H1 (cell line): ENCODE measurements at regions not wholly inside any gene's neighbourhood (a gene's known extent, or its start where the extent isn't known, plus 50 kb on each side); places are given as distances from the start of the nearest gene placed in this dataset.

Source experiments
- CTCF ChIA-PET: fragments of 300-600 bp; sonication (Branson Sonifier 250); formaldehyde crosslinking; loops from one replicate; lab custom pipeline; 2021; ENCODE audit not compliant: partially characterized antibody; lab: Charles Lee
- POLR2A ChIA-PET: fragments of 300-600 bp; sonication (Branson Sonifier 250); formaldehyde crosslinking; loops from one replicate; lab custom pipeline; 2021; ENCODE audit warnings: inconsistent platforms; ENCODE audit not compliant: partially characterized antibody; lab: Charles Lee
- DNase-seq, 2 experiments: peaks; one replicate each; pipeline versions ENCODE4 v3.0.0 to v3.0.0-alpha.2; 2010 to 2022; ENCODE audit warnings: low spot score in 2 of 2, low read depth in 1 of 2, mixed read lengths in 1 of 2
- FAIRE-seq: peaks from 2 replicates; lab custom pipeline; 2011; peaks lifted over from hg19 to GRCh38; lab: Jason Lieb, UNC
- H2AFZ ChIP-seq: 2 replicates; pipeline ENCODE4 v1.8.1; 2012; ENCODE audit warnings: low read length, inconsistent platforms
- H2AK5ac ChIP-seq: 2 replicates; pipeline ENCODE4 v1.6.1; 2013; ENCODE audit warnings: low read depth, low read length
- H2BK120ac ChIP-seq: replicated peaks from 2 replicates; pipeline ENCODE3; 2013; ENCODE audit warnings: low read depth, low read length, inconsistent platforms
- H2BK12ac ChIP-seq: 2 replicates; pipeline ENCODE4 v1.6.1; 2013; ENCODE audit warnings: low read depth, low read length
- H2BK15ac ChIP-seq: 2 replicates; pipeline ENCODE4 v1.6.1; 2013; ENCODE audit warnings: low read length
- H2BK20ac ChIP-seq: 2 replicates; pipeline ENCODE4 v1.6.1; 2013; ENCODE audit warnings: low read length
- H2BK5ac ChIP-seq: 2 replicates; pipeline ENCODE4 v1.6.1; 2013; ENCODE audit warnings: low read depth, low read length
- H3K14ac ChIP-seq: 2 replicates; pipeline ENCODE4 v1.6.1; 2013; ENCODE audit warnings: inconsistent platforms; ENCODE audit not compliant: insufficient read length
- H3K18ac ChIP-seq: 2 replicates; pipeline ENCODE4 v1.6.1; 2013; ENCODE audit warnings: low read length; ENCODE audit errors: extremely low read depth
- H3K23ac ChIP-seq: 2 replicates; pipeline ENCODE4 v1.6.1; 2013; ENCODE audit warnings: inconsistent platforms; ENCODE audit not compliant: insufficient read length
- H3K23me2 ChIP-seq: 2 replicates; pipeline ENCODE4 v1.6.1; 2013; ENCODE audit warnings: low read depth, low read length
- H3K27ac ChIP-seq: 2 replicates; pipeline ENCODE4 v1.6.1; 2011; ENCODE audit warnings: low read depth, low read length, inconsistent platforms
- H3K27me3 ChIP-seq, 4 experiments: replicated peaks in 1 of 4; 1 replicate in 1 of 4; 2 replicates in 3 of 4; pipeline versions ENCODE4 v1.6.1 to v1.8.1; 2011 to 2013; ENCODE audit warnings: low read length in 3 of 4, mild to moderate bottlenecking in 3 of 4, inconsistent platforms in 2 of 4, mixed read lengths in 2 of 4, moderate library complexity in 1 of 4; ENCODE audit not compliant: control insufficient read depth in 3 of 4, insufficient read depth in 3 of 4; ENCODE audit errors: extremely low read depth in 1 of 4
- H3K36me3 ChIP-seq, 4 experiments: 2 replicates each; pipeline versions ENCODE4 v1.6.1 to v1.8.1; 2011 to 2013; ENCODE audit warnings: mild to moderate bottlenecking in 4 of 4, low read length in 3 of 4, moderate library complexity in 2 of 4, control low read depth in 1 of 4, inconsistent platforms in 1 of 4; ENCODE audit not compliant: insufficient read depth in 4 of 4, control insufficient read depth in 2 of 4
- H3K4ac ChIP-seq: replicated peaks from 2 replicates; pipeline ENCODE3; 2013; ENCODE audit warnings: low read length, low read depth, mixed read lengths, inconsistent platforms; ENCODE audit not compliant: insufficient read length
- H3K4me1 ChIP-seq, 4 experiments: replicated peaks in 1 of 4; 1 replicate in 1 of 4; 2 replicates in 3 of 4; pipeline versions ENCODE4 v1.6.1 to v1.8.1; 2011 to 2013; ENCODE audit warnings: low read length in 3 of 4, inconsistent platforms in 2 of 4, mixed read lengths in 1 of 4; ENCODE audit not compliant: insufficient read depth in 4 of 4, control insufficient read depth in 3 of 4
- H3K4me2 ChIP-seq, 2 experiments: 2 replicates each; pipeline versions ENCODE4 v1.6.1 to v1.8.1; 2011 to 2013; ENCODE audit warnings: low read depth in 2 of 2, low read length in 2 of 2, control low read depth in 1 of 2, inconsistent platforms in 1 of 2, mild to moderate bottlenecking in 1 of 2; ENCODE audit not compliant: insufficient read depth in 1 of 2
- H3K4me3 ChIP-seq, 4 experiments: fragments of 200-600, 300-600 bp in 1 of 4; sonication (generic), shearing (Covaris generic), sonication (Bioruptor Twin) in 1 of 4; 2 replicates each; pipeline versions ENCODE4 v1.5.1 to v1.8.1; 2011 to 2016; ENCODE audit warnings: low read length in 4 of 4, low read depth in 3 of 4, control low read depth in 2 of 4, inconsistent platforms in 2 of 4, mild to moderate bottlenecking in 2 of 4, mixed read lengths in 1 of 4, moderate library complexity in 1 of 4; ENCODE audit not compliant: insufficient read depth in 2 of 4; ENCODE audit errors: extremely low read depth in 1 of 4
- H3K56ac ChIP-seq: replicated peaks from 2 replicates; pipeline ENCODE3; 2013; ENCODE audit warnings: low read depth, mild to moderate bottlenecking, mixed read lengths, low read length, inconsistent platforms; ENCODE audit not compliant: insufficient read length
- H3K79me1 ChIP-seq: 2 replicates; pipeline ENCODE4 v1.6.1; 2013; ENCODE audit warnings: low read depth, low read length, control low read depth
- H3K79me2 ChIP-seq, 2 experiments: 2 replicates each; pipeline versions ENCODE4 v1.6.1 to v1.8.1; 2012 to 2013; ENCODE audit warnings: low read length in 2 of 2, mild to moderate bottlenecking in 2 of 2, inconsistent platforms in 1 of 2; ENCODE audit not compliant: insufficient read depth in 2 of 2, control insufficient read depth in 1 of 2
- H3K9ac ChIP-seq, 4 experiments: replicated peaks in 1 of 4; 1 replicate in 1 of 4; 2 replicates in 3 of 4; pipeline versions ENCODE4 v1.6.1 to v1.8.1; 2011 to 2013; ENCODE audit warnings: low read depth in 3 of 4, low read length in 3 of 4, control low read depth in 2 of 4, mild to moderate bottlenecking in 2 of 4, moderate library complexity in 2 of 4, inconsistent platforms in 1 of 4; ENCODE audit errors: extremely low read depth in 1 of 4
- H3K9me3 ChIP-seq, 2 experiments: 2 replicates each; pipeline versions ENCODE4 v1.6.1 to v1.8.1; 2012 to 2013; ENCODE audit warnings: mild to moderate bottlenecking in 2 of 2, moderate library complexity in 2 of 2, control low read depth in 1 of 2, inconsistent platforms in 1 of 2, low read depth in 1 of 2, low read length in 1 of 2, mixed read lengths in 1 of 2; ENCODE audit not compliant: insufficient read depth in 2 of 2
- H4K20me1 ChIP-seq, 2 experiments: replicated peaks in 1 of 2; 2 replicates each; pipeline versions ENCODE3 to v1.8.1; 2011 to 2013; ENCODE audit warnings: inconsistent platforms in 2 of 2, low read length in 2 of 2, mild to moderate bottlenecking in 1 of 2; ENCODE audit not compliant: insufficient read depth in 2 of 2, control insufficient read depth in 1 of 2
- H4K5ac ChIP-seq: 2 replicates; pipeline ENCODE4 v1.6.1; 2013; ENCODE audit warnings: low read length, low read depth, mixed read lengths, inconsistent platforms; ENCODE audit not compliant: insufficient read length
- H4K8ac ChIP-seq: 2 replicates; pipeline ENCODE4 v1.8.0; 2013; ENCODE audit warnings: mild to moderate bottlenecking, moderate library complexity, low read length, inconsistent platforms; ENCODE audit not compliant: insufficient read depth; ENCODE audit errors: extremely low read depth
- H4K91ac ChIP-seq: replicated peaks from 2 replicates; pipeline ENCODE3; 2013; ENCODE audit warnings: low read length, mixed read lengths, inconsistent platforms; ENCODE audit not compliant: insufficient read length
- GTF2F1 ChIP-seq: IDR thresholded peaks from 2 replicates; pipeline ENCODE4 v1.6.1; 2012; ENCODE audit warnings: low read depth, low read length, improper control_type of control experiment, borderline replicate concordance
- HDAC6 ChIP-seq: IDR thresholded peaks from one replicate; pipeline ENCODE4 v1.7.1; 2012; ENCODE audit warnings: low read depth, mild to moderate bottlenecking, inconsistent platforms, low read length, moderate library complexity
- KDM5A ChIP-seq: fragments of 200-600 bp; IDR thresholded peaks from 2 replicates; pipeline ENCODE4 v1.7.1; 2012; ENCODE audit warnings: mild to moderate bottlenecking, low read length, inconsistent platforms, mixed read lengths
- MAX ChIP-seq: IDR thresholded peaks from 2 replicates; pipeline ENCODE4 v1.6.1; 2012; ENCODE audit warnings: inconsistent platforms
- NRF1 ChIP-seq: IDR thresholded peaks from 2 replicates; pipeline ENCODE4 v1.6.1; 2011; ENCODE audit warnings: mild to moderate bottlenecking, low read depth, low read length, improper control_type of control experiment
- SIRT6 ChIP-seq: IDR thresholded peaks from one replicate; pipeline ENCODE4 v1.7.1; 2012; ENCODE audit warnings: low read length, inconsistent platforms
- SP1 ChIP-seq: IDR thresholded peaks from 2 replicates; pipeline ENCODE4 v1.6.1; 2011; ENCODE audit warnings: low read depth, low read length
- WGBS, 2 experiments: shearing (Covaris generic) in 1 of 2; methylation state at CpG; one replicate each; pipeline versions ENCODE4 v1.1.6 to v1.1.7; 2013 to 2015; ENCODE audit warnings: low lambda C conversion rate in 2 of 2, mixed read lengths in 2 of 2, inconsistent platforms in 1 of 2, low coverage in 1 of 2, missing lambda C conversion rate in 1 of 2; ENCODE audit not compliant: insufficient replicate concordance in 2 of 2, insufficient coverage in 1 of 2, insufficient read length in 1 of 2; ENCODE audit errors: extremely low coverage in 1 of 2, missing lambda C conversion rate in 1 of 2; 5-methylcytosine and 5-hydroxymethylcytosine counted together

GRCh38 chr5:121752149-121752548 lies 99.5 kb upstream of the FTMT start:
- H3K79me2 ChIP-seq, result no peaks in the 10 kb centered on the region
- H2BK12ac ChIP-seq, result no peak overlapping the region
- H2BK120ac ChIP-seq, result no peak overlapping the region
- H2BK20ac ChIP-seq, result no peak overlapping the region
- no peaks in the 10 kb centered on the region for H3K23me2 ChIP-seq
- H3K4me1 ChIP-seq, result no peaks in the 10 kb centered on the region
- no peak overlapping the region for H2AFZ ChIP-seq
- CTCF ChIA-PET, result no interaction called here
- no peak overlapping the region for H3K18ac ChIP-seq
- 96% methylated on average over 1 of the region's 1 CpG; no CpG with 5 or more reads in 1 of the 2 experiments for WGBS, 2 experiments
- H3K27me3 ChIP-seq, result no peaks in the 10 kb centered on the region
- no peaks in the 10 kb centered on the region for H3K36me3 ChIP-seq
- no peak overlapping the region for H4K5ac ChIP-seq
- H3K4ac ChIP-seq, result no peak overlapping the region
- no peak overlapping the region for H3K14ac ChIP-seq
- H4K8ac ChIP-seq, result no peak overlapping the region
- no peak overlapping the region for H3K4me2 ChIP-seq
- H3K79me1 ChIP-seq, result no peaks in the 10 kb centered on the region
- no peaks in the 10 kb centered on the region for H4K20me1 ChIP-seq
- H2AK5ac ChIP-seq, result no peak overlapping the region
- POLR2A ChIA-PET, result interaction anchor here (0.7 kb wide), 1 partner anchor 91 kb away, joined by 3 read pairs; no protein-coding TSS in a partner anchor
- no peak overlapping the region for H3K56ac ChIP-seq
- H2BK15ac ChIP-seq, result no peak overlapping the region
- FAIRE-seq (no peak), DNase-seq (no peak)
- H4K91ac ChIP-seq, result no peak overlapping the region
- no peak overlapping the region for H2BK5ac ChIP-seq
- no peak overlapping the region for H3K9ac ChIP-seq
- no peak overlapping the region for H3K23ac ChIP-seq
- no peak overlapping the region for H3K4me3 ChIP-seq
- H3K9me3 ChIP-seq, result no peaks in the 10 kb centered on the region
- H3K27ac ChIP-seq, result no peak overlapping the region
- TF ChIP-seq MAX (no peak), SIRT6 (no peak), GTF2F1 (no peak), NRF1 (no peak), HDAC6 (no peak), SP1 (no peak), KDM5A (no peak)
